OCI-LY3 (cell line): ENCODE measurements at regions not wholly inside any gene's neighbourhood (a gene's known extent, or its start where the extent isn't known, plus 50 kb on each side); places are given as distances from the start of the nearest gene placed in this dataset.

Experiments used
- H2AFZ ChIP-seq: fragments of 200-600, 300-600 bp; shearing (Covaris generic); 2 replicates; pipeline ENCODE4 v1.6.0; 2014; ENCODE audit warnings: antibody characterized with exemption, low read depth, low read length
- H3K27ac ChIP-seq: fragments of 200-600, 300-600 bp; sonication (generic); 2 replicates; pipeline ENCODE4 v1.5.1; 2014; ENCODE audit warnings: mild to moderate bottlenecking, low read length, moderate library complexity, mixed read lengths
- H3K27me3 ChIP-seq: fragments of 200-600, 300-600 bp; sonication (generic); 2 replicates; pipeline ENCODE4 v1.6.1; 2014; ENCODE audit warnings: low read depth, low read length, mixed read lengths
- H3K36me3 ChIP-seq: fragments of 200-600, 300-600 bp; sonication (generic); replicated peaks from 2 replicates; pipeline ENCODE3; 2014; ENCODE audit warnings: low read depth, low read length, mixed read lengths
- H3K4me1 ChIP-seq: fragments of 300-600, 200-600 bp; sonication (generic); 2 replicates; pipeline ENCODE4 v1.6.1; 2014; ENCODE audit warnings: low read length, mixed read lengths
- H3K4me2 ChIP-seq: fragments of 200-600, 300-600 bp; sonication (generic); 2 replicates; pipeline ENCODE4 v1.6.1; 2014; ENCODE audit warnings: low read length, mixed read lengths
- H3K4me3 ChIP-seq: fragments of 300-600, 200-600 bp; sonication (generic); 2 replicates; pipeline ENCODE4 v1.5.1; 2014; ENCODE audit warnings: antibody characterized with exemption, mild to moderate bottlenecking, low read length, moderate library complexity
- H3K79me2 ChIP-seq: fragments of 300-600, 200-600 bp; shearing (Covaris generic); 2 replicates; pipeline ENCODE4 v1.6.1; 2014; ENCODE audit warnings: mild to moderate bottlenecking, low read length, mixed read lengths
- H3K9ac ChIP-seq: fragments of 300-600, 200-600 bp; shearing (Covaris generic); 2 replicates; pipeline ENCODE4 v1.6.0; 2014; ENCODE audit warnings: mild to moderate bottlenecking, low read length, moderate library complexity
- H3K9me3 ChIP-seq: fragments of 200-600, 300-600 bp; shearing (Covaris generic); 2 replicates; pipeline ENCODE4 v1.6.1; 2014; ENCODE audit warnings: low read length, mixed read lengths; ENCODE audit not compliant: insufficient read depth
- H4K20me1 ChIP-seq: fragments of 200-600, 300-600 bp; sonication (generic); 2 replicates; pipeline ENCODE4 v1.6.1; 2016; ENCODE audit warnings: low read length, mixed read lengths; ENCODE audit not compliant: insufficient read depth
- CTCF ChIP-seq: fragments of 200-600, 300-600 bp; sonication (generic); IDR thresholded peaks from 2 replicates; pipeline ENCODE4 v1.5.1; 2014; ENCODE audit warnings: antibody characterized with exemption, low read length, low read depth
- EZH2phosphoT487 ChIP-seq: fragments of 200-600 bp; shearing (Covaris generic); IDR thresholded peaks from 2 replicates; pipeline ENCODE4 v1.6.1; 2018; ENCODE audit warnings: antibody characterized with exemption, mixed run types, low read depth

GRCh38 chr7:97680622-97681021 is 51.3 kb upstream of the TAC1 start:
- H3K36me3 ChIP-seq = no peaks in the 10 kb centered on the region
- H3K79me2 ChIP-seq = no peaks in the 10 kb centered on the region
- no peaks in the 10 kb centered on the region; the same call in 1 of the 2 replicates for H3K4me1 ChIP-seq
- no peak for TF ChIP-seq CTCF
- no peak for TF ChIP-seq EZH2phosphoT487
- no peak overlapping the region for H3K9ac ChIP-seq
- no peaks in the 10 kb centered on the region for H3K9me3 ChIP-seq
- no peak overlapping the region for H3K4me2 ChIP-seq
- H3K4me3 ChIP-seq = no peak overlapping the region
- no peaks in the 10 kb centered on the region for H4K20me1 ChIP-seq
- no peak overlapping the region for H2AFZ ChIP-seq
- no peaks in the 10 kb centered on the region for H3K27me3 ChIP-seq
- H3K27ac ChIP-seq = no peak overlapping the region
